Kidney tubule cell (primary cell): ENCODE measurements at regions not wholly inside any gene's neighbourhood (a gene's known extent, or its start where the extent isn't known, plus 50 kb on each side); places are given as distances from the start of the nearest gene placed in this dataset.
"Not testable (repeated sequence)": the region's sequence is repeated elsewhere in the genome, so short reads cannot be mapped to it uniquely, and the experiment has no call there.

Source experiments
- DNase-seq: peaks from one replicate; pipeline ENCODE4 v3.0.0-alpha.2; 2018; ENCODE audit warnings: low spot score

DNA sequence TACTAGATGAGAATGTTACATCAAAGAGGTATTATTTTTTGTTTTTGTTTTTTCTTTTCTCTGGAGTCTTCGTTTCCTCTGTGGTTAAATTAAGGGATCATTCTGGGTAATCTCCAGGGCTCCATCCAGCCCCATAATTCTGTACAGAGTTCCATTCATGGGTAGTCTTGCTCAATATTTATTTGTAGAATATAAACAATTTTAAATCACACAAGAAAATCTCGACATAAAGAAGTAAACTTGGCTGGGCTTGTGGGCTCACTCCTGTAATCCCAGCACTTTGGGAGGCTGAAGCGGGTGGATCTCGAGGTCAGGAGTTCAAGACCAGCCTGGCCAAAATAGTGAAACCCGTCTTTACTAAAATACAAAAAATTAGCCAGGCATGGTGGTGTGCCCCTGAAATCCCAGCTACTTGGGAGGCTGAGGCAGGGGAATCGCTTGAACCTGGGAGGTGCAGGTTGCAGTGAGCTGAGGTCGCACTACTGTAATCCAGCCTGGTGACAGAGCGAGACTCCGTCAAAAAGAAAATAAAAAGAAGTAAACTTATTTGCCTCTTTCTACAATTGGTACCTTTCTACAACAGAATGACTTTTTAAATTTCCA lies 166.8 kb upstream of the TGFBR2 start:
- DNase-seq: no peak

DNA sequence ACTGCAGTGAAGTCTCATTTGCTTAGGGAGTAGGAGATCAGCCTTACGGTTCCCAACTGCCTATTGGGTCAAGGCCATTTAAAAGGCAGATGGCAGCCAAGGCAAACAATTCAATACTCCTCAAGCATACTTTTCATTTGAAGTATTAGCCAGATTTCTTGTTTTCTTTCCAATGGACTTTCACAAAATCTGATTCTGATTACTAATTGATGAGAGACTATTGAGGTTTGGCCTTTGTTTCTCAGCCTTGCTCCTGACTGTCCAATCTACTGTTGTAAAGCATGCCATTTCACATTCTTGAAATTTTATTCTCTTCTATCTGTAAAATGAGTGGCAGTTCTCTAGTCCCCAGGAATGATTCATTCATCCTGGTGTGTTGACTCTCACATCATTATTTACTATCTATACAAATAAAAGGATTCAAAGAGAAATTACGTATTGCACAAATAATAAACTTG lies 166.2 kb upstream of the TGFBR2 start:
- DNase-seq: peak; percentile 70

DNA sequence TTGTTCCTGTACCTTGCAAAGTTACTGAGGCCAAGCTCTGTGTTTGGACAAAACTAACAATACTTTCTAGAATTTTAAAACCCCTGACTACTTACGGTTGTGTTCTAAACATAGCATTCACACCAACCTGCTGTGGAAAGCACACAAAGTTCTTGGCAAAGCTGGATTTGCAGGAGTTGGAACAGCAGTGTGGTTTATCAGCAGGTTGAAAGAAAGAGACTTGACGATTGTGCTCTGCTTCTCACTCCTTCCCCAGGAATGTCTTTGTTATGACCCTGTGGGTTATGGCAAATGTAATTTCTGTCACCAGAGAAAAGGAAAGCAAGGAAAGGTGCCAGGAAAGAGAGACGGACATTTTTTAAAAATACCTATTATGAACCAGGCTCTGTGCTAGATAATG lies 165.5 kb upstream of the TGFBR2 start:
- DNase-seq: peak; percentile 13

DNA sequence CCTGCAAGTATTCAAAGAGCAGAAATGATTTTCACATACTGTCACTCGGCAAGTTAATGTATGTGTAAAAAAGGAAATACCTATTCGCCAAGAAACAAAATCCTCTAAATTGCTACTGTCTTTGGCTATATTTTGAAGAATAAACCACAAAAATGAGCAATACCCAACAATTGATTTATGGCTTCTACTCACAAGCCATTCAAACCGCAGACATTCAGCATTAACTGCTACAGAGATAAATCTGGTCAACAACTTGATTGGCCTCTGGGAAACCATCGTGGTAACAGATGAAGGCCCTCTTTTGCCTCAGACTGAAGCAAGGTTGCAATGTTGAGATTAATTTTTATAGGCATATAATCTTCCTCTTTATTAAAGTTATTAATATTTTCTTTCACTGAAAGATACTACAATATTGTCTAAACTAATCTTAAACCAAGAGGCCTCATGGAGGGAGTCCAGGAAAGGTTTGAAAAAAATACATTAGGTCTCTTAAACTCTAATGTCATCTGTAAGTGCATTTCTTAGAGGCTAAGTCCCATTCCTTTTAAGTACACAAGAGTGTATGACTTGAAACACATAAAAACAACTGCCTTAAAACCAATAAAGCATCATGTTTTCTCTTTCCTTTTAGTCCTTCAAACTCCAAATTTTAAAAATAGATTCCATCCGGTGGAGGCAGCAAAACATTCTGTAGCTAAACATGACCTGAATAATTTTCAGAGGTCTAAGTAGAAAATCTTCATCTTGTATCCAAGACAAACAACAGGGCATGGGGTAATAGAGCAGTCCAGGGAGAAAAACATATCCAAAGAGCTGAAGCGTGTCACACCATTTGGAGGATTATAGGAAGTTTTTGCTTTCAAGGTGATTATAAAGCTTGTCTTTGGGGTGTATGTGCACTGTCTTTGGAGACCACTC lies 162.4 kb upstream of the TGFBR2 start:
- DNase-seq: no peak

DNA sequence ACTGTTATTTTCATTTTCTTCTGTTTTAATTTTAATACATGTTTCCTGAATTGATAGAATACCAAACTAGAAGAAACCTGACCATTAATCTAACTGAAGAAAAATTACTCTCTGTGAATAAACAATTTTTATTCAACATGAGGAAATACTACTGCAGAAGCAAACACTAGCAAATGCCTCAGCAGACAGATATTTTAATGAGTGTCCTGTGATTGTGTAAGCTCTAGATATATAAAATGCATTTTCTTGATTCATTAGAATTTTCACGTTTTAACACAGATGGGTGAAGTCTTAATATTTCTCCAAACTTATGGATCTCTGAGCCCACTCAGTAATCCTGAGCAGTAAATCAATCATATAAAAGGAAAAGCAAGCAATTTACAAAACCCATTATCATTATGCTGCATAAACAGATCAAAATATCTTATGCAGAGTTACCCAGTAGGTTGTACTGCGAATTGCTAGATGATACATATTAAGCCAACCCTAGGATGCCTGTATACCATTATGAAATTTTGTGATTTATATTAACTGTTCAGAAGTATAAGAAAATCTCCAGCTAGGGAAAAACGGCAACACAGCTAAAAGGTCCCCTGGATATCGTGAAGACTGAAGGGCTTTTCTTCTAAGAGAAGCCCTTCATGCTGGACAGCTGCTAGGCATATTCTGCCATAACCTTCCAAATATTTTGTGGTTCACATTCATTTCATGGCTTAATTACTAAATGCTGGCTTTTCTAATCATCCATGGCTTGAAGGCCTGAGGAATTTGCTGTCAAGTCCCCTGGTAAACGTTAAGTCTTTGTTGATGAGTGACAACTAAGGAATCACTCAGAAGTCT lies 157.7 kb upstream of the TGFBR2 start:
- DNase-seq: no peak

DNA sequence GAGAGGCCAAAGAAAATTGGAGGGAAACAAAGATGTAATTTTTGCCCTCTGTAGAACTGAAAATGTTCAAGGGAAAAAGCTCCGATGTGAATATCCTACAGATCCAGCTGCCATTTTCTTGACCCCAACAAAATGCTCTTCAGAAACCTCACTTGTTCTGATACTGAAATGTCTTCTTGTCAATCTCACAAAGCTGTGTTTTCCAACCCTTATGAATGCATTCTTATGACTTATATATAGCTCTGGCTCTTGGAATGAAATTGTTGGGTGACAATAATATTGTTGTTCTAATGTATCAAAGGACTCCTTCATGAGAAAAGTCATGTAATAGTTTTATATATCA lies 157.1 kb upstream of the TGFBR2 start:
- DNase-seq: no peak

DNA sequence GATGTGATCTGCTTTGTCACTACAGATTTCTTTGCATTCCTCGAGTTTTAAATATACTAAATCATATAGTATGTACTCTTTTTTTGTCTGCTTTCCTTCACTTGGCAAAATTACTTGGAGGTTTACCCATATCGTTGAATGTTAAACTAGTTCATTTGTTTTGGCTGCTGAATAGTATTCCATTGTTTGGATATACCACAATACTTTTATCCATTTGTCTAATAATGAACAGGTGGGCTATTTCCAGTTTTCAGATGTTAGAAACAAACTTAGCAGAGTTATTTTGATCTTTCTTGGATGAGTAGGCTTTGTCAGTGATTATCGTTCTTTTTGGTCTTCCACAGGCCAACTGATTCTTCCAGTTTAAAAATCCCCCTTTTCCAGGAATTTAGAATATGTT lies 154.0 kb upstream of the TGFBR2 start:
- DNase-seq: no peak

DNA sequence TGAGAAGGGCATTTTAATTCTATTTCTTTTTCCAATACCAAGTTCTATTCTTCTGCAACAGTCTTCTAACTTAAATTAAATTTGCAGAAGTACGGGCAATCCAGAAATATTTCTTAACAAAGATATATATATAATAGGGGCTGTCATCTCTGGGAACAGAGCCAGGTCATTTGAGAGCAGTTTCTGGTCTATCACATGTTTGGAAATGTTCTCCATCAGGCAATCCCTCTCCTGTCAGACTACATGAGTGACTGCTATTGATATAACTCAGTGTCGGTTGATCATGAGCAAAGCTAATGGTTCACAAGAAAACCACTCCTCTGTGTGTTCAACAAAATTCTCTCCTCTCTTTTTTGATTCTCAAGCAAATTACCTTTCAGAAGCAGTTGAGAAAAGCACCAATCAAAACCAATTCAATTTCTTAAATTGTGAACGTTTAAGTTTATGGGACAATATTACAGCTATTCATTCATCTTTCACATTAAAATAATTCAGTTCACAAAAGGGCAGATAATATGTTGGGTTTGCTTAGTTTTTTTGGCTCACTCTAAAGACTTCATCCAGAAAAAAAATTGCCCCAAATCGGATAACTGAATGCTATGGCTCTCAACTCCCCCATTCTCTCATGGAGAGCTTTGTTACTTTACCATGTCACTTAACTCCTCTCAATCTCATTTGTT lies 152.9 kb upstream of the TGFBR2 start:
- DNase-seq: no peak

DNA sequence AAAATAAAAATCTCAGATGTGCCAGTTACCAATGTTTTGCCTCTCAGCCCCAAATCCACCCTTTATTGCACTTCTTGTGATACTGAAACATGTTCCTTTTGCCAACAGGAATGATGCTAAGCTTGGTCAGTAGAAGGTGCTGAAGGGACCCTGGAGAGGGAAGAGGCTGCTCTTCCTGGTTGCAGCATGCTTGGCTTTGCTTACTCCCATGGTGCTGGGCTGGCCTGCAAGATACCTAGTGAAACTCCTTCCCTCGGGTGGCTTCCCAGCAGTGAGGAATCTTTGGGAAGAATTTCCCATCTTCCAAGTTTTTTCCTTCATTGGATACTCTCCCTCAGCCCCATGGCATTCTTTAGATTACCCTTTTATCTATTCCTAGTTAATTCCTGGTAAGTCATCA lies 151.8 kb upstream of the TGFBR2 start:
- no peak for DNase-seq

DNA sequence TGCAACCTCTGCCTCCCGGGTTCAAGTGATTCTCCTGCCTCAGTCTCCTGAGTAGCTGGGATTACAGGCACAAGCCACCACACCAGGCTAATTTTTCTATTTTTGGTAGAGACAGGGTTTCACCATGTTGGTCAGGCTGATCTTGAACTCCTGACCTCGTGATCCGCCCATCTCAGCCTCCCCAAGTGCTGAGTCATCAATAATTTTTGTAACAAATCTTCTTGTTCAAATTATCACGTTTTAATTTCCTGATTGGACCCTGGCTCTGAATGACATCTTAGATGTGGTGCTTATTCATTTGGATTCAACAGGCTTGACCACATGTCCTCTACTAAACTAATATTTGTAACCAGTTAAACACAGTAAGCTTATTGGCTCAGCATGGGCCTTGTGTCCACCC lies 151.3 kb upstream of the TGFBR2 start:
- DNase-seq: not testable (repeated sequence)

DNA sequence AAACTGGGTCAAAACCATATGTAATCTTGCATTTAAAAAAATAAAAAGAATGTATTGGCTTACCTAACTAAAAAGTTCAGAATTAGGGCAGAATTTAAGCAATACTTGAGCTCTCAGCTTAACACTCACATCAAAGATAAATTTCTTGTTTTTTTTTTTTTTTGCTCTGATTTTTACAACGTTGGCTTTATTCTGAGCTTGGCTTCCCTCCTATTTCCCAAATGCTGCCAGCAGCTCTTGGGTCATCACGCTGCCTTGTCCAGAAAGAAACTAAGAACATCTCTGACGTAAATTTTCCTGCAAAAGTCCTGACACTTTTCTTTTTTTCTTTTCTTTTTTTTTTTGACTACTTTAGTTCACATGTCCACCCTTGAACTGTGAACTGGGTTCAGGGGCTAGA lies 150.6 kb upstream of the TGFBR2 start:
- no peak for DNase-seq

DNA sequence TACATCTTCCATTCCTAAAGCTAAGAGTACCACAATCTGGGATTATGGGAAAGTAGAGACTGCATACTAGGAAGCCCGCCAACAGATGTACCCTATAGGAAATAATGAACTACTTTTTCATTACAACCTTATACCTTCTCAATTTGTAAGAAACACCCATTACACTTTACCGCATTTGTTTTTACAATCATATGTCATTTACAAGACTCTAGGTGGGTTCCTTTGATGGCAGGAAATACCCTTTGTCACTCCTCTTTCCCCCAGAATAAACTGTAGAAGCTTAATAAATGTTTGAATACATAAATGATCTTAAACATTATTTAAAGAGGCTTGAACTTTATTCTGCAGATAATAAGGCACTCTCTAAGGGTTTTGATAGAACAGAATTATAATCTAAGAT lies 150.1 kb upstream of the TGFBR2 start:
- DNase-seq: no peak

DNA sequence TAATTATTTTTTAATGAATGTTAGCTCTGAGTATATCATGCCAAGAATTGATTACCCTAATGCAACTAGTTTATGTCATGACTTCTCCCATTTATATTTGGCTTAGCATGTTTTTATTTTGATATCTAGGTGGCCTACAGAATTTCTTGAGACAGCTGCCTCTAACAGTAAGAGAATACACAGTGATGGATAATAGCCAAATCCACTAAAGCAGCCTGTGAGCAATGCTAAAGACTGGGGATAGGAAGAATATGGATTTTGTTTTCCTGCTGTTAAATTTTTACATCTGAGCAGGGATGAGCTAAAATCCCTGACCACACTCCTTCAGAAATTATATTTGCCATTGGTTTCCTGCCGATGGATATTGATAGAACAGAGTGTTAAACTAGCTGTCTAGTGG lies 149.3 kb upstream of the TGFBR2 start:
- DNase-seq: no peak

DNA sequence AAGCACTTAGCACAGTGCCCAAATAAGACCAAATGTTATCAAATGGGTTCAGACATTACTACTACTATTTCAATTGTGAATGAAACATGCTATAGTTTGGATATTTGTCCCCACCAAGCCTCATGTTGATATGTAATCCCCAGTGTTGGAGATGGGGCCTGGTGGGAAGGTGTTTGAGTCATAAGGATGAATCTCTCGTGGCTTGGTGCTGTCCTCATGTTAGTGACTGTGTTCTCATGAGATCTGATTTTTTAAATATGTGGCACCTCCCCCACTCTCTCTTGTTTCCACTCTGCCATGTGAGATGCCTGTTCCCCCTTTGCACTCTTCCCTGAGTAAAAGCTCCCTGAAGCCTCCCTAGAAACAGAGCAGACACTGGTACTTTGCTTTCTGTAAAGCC lies 148.7 kb upstream of the TGFBR2 start:
- DNase-seq: no peak

DNA sequence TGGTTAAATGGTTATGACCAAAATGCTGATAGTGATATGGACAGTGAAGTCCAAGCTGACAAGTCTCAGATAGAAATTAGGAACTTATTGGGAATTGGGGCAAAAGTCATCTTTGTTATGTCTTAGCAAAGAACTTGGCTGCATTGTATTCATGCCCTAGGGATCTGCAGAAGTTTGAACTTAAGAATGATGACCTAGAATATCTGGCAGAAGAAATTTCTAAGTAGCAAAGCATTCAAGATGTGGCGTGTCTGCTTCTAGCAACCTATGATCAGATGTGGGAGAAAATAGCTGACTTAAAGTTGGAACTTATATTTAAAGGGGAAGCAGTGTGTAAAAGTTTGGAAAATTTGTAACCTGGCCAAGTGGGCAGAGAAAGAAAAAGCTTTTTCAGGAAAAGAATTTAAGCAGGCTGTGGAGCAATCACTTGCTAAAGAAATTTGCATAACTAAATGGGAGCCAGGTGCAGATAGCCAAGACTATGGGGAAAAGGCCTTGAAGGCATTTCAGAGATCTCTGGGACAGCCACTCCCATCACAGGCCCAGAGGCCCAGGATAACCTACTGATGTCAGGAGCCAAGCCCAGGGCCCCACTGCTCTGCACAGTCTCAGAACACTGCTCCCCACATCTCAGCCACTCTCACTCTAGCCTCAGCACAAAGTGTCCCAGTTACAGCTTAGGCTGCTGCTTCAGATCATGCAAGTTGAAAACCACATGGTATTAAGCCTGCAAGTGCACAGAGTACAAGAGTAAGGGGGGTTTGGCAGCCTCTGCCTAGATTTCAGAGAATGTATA lies 147.8 kb upstream of the TGFBR2 start:
- no peak for DNase-seq

DNA sequence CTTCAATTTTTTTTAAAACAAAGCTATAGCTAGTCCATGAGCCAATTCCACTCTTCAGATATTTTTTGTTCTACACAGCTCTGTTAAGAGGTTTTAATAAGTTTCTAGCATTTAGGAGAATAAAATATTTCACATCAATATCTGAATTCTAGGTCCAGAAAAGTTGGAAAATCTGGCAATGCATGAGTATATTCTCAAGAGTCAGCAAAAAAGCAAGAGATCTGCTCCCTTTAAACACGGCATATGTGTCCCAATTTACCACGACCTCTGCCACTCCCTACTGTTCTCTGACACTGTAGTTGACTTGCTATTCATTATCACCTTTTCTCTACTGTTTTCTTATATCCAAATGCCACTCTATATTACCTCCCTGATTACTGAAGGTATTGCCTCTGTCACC lies 145.1 kb upstream of the TGFBR2 start:
- DNase-seq: no peak

DNA sequence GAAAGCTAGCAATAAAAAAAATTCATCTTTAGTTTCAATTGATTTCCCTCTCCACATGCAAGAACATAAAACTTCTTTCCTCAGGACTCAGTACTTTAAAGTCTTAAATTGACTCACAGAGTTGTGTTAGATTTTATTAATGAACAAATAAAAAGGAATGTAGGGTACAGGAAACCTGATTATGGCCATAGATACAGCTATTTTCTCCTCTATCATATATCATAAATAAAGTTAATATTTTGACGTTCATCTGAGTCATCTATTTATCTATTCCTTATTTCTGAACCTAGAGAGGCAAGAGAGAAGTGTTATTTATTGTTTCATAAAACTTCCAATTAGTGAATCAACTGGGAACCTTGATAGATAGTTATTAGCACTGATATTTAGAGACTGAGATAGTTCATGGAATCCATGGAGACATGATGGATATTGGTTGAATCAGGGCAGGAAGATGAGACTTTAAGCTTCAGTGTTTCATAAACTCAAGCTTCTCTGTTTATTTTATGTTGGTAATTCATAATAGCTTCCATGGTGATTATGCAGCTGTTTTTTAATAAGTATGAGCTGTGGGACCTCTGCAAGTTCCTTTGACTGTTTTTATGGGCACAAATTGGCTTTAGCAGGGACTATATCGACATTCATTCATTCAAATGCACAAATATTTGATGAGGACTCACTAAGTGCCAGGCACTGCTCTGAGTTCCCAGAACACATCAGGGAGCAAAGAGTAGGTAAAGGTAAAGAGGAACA lies 143.5 kb upstream of the TGFBR2 start:
- DNase-seq: no peak

DNA sequence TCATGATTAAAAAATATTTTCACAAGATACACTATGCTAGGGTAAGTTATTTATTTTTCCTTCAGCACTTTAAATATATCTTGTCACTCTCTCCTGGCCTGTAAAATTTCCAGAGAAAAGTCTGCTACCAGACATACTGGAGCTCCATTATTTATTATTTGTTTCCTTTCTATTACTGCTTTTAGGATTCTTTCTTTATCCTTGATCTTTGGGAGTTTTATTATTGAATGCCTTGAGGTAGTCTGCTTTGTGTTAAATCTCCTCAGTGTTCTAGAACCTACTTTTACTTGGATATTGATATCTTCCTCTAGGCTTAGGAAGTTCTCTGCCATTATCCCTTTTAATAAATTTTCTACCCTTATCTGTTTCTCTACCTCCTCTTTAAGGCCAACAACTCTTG lies 142.0 kb upstream of the TGFBR2 start:
- no peak for DNase-seq

DNA sequence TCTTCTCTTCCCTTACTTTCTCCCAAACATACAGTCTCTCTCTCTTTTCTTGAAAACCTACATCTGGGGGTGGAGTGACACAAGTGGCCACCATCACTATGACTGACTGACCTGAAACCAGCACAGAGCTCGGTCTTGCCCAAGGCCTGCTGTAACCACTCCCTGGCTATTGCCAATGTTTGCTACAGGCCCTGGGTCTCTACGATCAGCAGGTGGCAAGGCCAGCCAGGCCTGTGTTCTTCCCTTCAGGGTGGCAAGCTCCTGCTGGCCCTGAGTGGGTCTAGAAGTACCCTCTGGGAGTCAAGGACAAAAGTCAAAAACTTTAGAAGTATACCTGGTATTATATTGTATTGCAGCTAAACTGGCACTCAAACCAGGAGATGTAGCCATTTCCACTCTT lies 140.9 kb upstream of the TGFBR2 start:
- DNase-seq: no peak

DNA sequence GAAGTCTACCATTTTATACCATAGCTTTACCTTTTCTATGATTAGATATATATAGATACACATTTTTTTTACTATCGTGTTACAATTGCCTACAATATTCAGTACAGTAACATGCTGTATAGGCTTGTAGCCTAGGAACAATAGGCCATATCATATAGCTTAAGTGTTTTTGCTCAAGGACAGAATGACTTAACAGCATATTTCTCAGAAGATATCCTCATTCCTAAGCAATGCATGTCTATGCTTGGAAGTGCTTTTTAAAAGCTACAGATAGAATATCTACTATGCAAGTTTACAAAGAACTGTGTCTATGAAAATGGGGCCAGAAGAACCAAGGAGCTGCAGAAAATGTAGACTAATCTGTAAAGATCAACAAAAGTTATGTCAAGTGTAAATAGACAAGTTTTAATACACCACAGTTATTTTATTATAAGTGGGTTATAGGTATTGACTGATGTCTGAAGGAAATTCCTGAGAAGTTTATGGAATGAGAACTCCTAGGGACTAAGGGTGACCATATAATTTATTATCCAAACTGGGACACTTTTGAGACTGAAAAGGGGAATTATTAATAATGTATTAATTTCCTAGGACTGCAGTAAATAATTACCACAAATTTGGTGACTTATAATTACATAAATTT lies 138.7 kb upstream of the TGFBR2 start:
- DNase-seq: peak; percentile 39
